ENCODE measurements at regions not wholly inside any gene's neighbourhood (a gene's known extent, or its start where the extent isn't known, plus 50 kb on each side); places are given as distances from the start of the nearest gene placed in this dataset.

GRCh38 chr1:29385966-29386365 is 149.6 kb downstream of the PTPRU start:
- TF ChIP-seq, protein P1, sequence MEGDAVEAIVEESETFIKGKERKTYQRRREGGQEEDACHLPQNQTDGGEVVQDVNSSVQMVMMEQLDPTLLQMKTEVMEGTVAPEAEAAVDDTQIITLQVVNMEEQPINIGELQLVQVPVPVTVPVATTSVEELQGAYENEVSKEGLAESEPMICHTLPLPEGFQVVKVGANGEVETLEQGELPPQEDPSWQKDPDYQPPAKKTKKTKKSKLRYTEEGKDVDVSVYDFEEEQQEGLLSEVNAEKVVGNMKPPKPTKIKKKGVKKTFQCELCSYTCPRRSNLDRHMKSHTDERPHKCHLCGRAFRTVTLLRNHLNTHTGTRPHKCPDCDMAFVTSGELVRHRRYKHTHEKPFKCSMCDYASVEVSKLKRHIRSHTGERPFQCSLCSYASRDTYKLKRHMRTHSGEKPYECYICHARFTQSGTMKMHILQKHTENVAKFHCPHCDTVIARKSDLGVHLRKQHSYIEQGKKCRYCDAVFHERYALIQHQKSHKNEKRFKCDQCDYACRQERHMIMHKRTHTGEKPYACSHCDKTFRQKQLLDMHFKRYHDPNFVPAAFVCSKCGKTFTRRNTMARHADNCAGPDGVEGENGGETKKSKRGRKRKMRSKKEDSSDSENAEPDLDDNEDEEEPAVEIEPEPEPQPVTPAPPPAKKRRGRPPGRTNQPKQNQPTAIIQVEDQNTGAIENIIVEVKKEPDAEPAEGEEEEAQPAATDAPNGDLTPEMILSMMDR (IDR thresholded peaks at IDR 0.05; ENCODE audit: low read depth, low read length, poor library complexity, severe bottlenecking), result no peak
- no peak for TF ChIP-seq EZH2phosphoT487 (IDR thresholded peaks at IDR 0.05; ENCODE audit: borderline replicate concordance, low read length)
